ENCODE measurements at regions not wholly inside any gene's neighbourhood (a gene's known extent, or its start where the extent isn't known, plus 50 kb on each side); places are given as distances from the start of the nearest gene placed in this dataset.

DNA sequence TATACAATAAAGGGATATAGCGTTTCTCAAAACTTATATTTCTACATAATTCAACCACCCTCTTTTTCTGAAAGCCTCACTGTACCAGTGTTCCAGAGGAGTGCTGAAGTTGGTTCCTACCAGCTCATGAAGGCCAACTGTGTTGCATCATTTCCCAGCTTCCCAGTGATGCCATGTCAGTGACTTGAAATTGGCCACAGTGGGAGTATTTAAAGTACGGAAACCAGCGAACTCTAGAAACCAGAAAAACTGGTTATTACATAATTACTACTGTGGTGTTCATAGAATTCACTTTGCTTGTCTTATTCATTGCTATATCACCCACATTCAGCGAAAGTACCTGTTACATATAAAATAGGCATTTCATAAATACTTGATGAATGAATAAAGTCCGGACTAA lies 135.4 kb downstream of the GC start:
- H3K9me3 Mint-ChIP-seq (ENCODE audit: insufficient read depth), result no peaks in the 10 kb centered on the region
- no peaks in the 10 kb centered on the region for H3K36me3 Mint-ChIP-seq (ENCODE audit: low read depth)
- H3K4me1 Mint-ChIP-seq (ENCODE audit: low read depth), result no peaks in the 10 kb centered on the region
- no peak for ATAC-seq
- no peak overlapping the region for H3K27ac Mint-ChIP-seq
- ChIA-PET CTCF (no interaction called here), POLR2A (no interaction called here)
- no peak overlapping the region for H3K4me3 Mint-ChIP-seq
- H3K27me3 Mint-ChIP-seq (ENCODE audit: low read depth), result no peaks in the 10 kb centered on the region
- DNase-seq, result no peak

DNA sequence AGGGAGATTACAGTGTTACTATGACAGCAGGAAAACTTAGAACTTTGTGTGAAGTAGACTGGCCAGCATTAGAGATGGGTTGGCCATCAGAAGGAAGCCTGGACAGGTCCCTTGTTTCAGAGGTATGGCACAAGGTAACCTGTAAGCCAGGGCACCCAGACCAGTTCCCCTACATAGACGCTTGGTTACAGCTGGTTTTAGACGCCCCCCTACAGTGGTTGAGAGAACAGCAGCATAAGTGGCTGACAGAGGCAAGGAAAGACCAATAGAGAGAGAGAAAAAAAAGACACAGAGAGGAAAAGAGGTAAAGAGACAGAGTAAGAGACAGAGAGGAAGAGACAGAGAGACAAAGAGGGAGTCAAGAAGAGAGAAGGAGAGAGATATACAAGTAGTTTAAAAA lies 144.5 kb downstream of the GC start:
- ChIA-PET POLR2A (no interaction called here), CTCF (no interaction called here)
- ATAC-seq, result no peak
- no peaks in the 10 kb centered on the region for H3K36me3 Mint-ChIP-seq (ENCODE audit: low read depth)
- H3K4me1 Mint-ChIP-seq (ENCODE audit: low read depth), result no peaks in the 10 kb centered on the region
- no peak for DNase-seq
- no peak overlapping the region for H3K4me3 Mint-ChIP-seq
- H3K27ac Mint-ChIP-seq, result no peak overlapping the region
- no peaks in the 10 kb centered on the region for H3K27me3 Mint-ChIP-seq (ENCODE audit: low read depth)
- peaks cover 7% of the 10 kb centered on the region for H3K9me3 Mint-ChIP-seq (ENCODE audit: insufficient read depth)

GRCh38 chr4:71635139-71635748 lies 148.6 kb downstream of the GC start:
- DNase-seq, result no peak
- H3K4me3 Mint-ChIP-seq, result no peak overlapping the region
- ChIA-PET CTCF (no interaction called here), POLR2A (no interaction called here)
- no peaks in the 10 kb centered on the region for H3K27me3 Mint-ChIP-seq (ENCODE audit: low read depth)
- no peak for ATAC-seq
- no peaks in the 10 kb centered on the region for H3K4me1 Mint-ChIP-seq (ENCODE audit: low read depth)
- H3K27ac Mint-ChIP-seq, result no peak overlapping the region
- H3K9me3 Mint-ChIP-seq (ENCODE audit: insufficient read depth), result peaks cover 7% of the 10 kb centered on the region
- H3K36me3 Mint-ChIP-seq (ENCODE audit: low read depth), result no peaks in the 10 kb centered on the region

DNA sequence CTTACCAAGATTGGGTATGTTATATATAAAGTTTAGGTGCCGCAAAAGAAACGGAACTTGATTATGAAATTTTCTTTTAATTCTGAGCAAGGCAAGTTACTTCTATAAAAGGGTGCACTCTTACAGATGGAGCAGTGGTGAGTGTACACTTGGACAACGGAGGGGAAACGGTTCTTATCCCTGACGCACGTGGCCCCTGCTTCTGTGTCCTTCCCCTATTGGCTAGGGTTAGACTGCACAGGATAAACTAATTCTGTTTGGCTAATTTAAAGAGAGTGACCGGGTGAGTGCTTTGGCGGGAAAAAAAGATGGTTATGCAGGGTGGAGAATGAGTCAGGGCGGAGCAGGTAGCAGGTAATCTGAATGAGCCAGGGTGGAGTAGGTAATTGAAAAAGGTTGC lies 149.5 kb downstream of the GC start:
- H3K36me3 Mint-ChIP-seq (ENCODE audit: low read depth), result no peaks in the 10 kb centered on the region
- POLR2A ChIA-PET, result no interaction called here
- H3K27me3 Mint-ChIP-seq (ENCODE audit: low read depth), result no peaks in the 10 kb centered on the region
- H3K4me1 Mint-ChIP-seq (ENCODE audit: low read depth), result no peaks in the 10 kb centered on the region
- H3K4me3 Mint-ChIP-seq, result no peak overlapping the region
- CTCF ChIA-PET, result no interaction called here
- H3K9me3 Mint-ChIP-seq (ENCODE audit: insufficient read depth), result peaks cover 5% of the 10 kb centered on the region
- no peak for DNase-seq
- no peak overlapping the region for H3K27ac Mint-ChIP-seq
- no peak for ATAC-seq

GRCh38 chr4:71630803-71631202 lies 153.1 kb downstream of the GC start:
- ChIA-PET POLR2A (no interaction called here), CTCF (no interaction called here)
- ATAC-seq, result no peak
- no peak for DNase-seq
- no peak overlapping the region for H3K4me3 Mint-ChIP-seq
- no peaks in the 10 kb centered on the region for H3K9me3 Mint-ChIP-seq (ENCODE audit: insufficient read depth)
- no peaks in the 10 kb centered on the region for H3K4me1 Mint-ChIP-seq (ENCODE audit: low read depth)
- no peak overlapping the region for H3K27ac Mint-ChIP-seq
- H3K36me3 Mint-ChIP-seq (ENCODE audit: low read depth), result no peaks in the 10 kb centered on the region
- no peaks in the 10 kb centered on the region for H3K27me3 Mint-ChIP-seq (ENCODE audit: low read depth)

GRCh38 chr4:71625005-71625404 lies 158.9 kb downstream of the GC start:
- H3K4me3 Mint-ChIP-seq, result no peak overlapping the region
- H3K27ac Mint-ChIP-seq, result no peak overlapping the region
- ChIA-PET CTCF (no interaction called here), POLR2A (no interaction called here)
- ATAC-seq (no peak), DNase-seq (no peak)
- H3K27me3 Mint-ChIP-seq (ENCODE audit: low read depth), result no peaks in the 10 kb centered on the region
- H3K9me3 Mint-ChIP-seq (ENCODE audit: insufficient read depth), result no peaks in the 10 kb centered on the region
- H3K4me1 Mint-ChIP-seq (ENCODE audit: low read depth), result no peaks in the 10 kb centered on the region
- no peaks in the 10 kb centered on the region for H3K36me3 Mint-ChIP-seq (ENCODE audit: low read depth)
